Mucosa of descending colon (tissue), 3 donors: ENCODE measurements at regions not wholly inside any gene's neighbourhood (a gene's known extent, or its start where the extent isn't known, plus 50 kb on each side); places are given as distances from the start of the nearest gene placed in this dataset.

Experiments
- ATAC-seq: fragments of 200-7000 bp; cut with Tn5 transposase; one replicate; pipeline ENCODE4 v1.9.1; 2020; ENCODE audit warnings: mild to moderate bottlenecking, moderate library complexity
- DNase-seq, 3 donors: peaks; one replicate each; pipeline ENCODE4 v3.0.0-alpha.2; 2020
- H3K36me3 ChIP-seq: fragments of 200-600 bp; one replicate; pipeline ENCODE4 v1.8.0; 2021; ENCODE audit warnings: low read depth, mild to moderate bottlenecking
- H3K4me1 ChIP-seq: fragments of 200-600 bp; one replicate; pipeline ENCODE4 v1.8.0; 2021; ENCODE audit warnings: low read depth, mild to moderate bottlenecking
- H3K4me3 ChIP-seq: fragments of 200-600 bp; one replicate; pipeline ENCODE4 v1.8.0; 2021; ENCODE audit warnings: mild to moderate bottlenecking
- H3K9me3 ChIP-seq: fragments of 200-600 bp; one replicate; pipeline ENCODE4 v1.8.0; 2021; ENCODE audit warnings: mild to moderate bottlenecking
- intact Hi-C, 2 donors: fragments of 100-400 bp; cut with DNase I in 1 of 2; cut with micrococcal nuclease in 1 of 2; formaldehyde crosslinking; loops; one replicate each; pipeline versions ENCODE4 v1.11.0 to v1.11.1; 2022; cut with DNase I, micrococcal nuclease
- TF ChIP-seq, protein P1 (sequence below): fragments of 200-600 bp; IDR thresholded peaks from one replicate; pipeline ENCODE4 v1.8.0; 2022; ENCODE audit warnings: antibody characterized with exemption, mild to moderate bottlenecking
- donor health status: DM: no; HTN: no; CAD: no; lungs with moderate emphysema.
- donor health status: DM: no; HTN: no; CAD: no.
- donor health status: DM: no; HTN: yes; CAD: no.

DNA sequence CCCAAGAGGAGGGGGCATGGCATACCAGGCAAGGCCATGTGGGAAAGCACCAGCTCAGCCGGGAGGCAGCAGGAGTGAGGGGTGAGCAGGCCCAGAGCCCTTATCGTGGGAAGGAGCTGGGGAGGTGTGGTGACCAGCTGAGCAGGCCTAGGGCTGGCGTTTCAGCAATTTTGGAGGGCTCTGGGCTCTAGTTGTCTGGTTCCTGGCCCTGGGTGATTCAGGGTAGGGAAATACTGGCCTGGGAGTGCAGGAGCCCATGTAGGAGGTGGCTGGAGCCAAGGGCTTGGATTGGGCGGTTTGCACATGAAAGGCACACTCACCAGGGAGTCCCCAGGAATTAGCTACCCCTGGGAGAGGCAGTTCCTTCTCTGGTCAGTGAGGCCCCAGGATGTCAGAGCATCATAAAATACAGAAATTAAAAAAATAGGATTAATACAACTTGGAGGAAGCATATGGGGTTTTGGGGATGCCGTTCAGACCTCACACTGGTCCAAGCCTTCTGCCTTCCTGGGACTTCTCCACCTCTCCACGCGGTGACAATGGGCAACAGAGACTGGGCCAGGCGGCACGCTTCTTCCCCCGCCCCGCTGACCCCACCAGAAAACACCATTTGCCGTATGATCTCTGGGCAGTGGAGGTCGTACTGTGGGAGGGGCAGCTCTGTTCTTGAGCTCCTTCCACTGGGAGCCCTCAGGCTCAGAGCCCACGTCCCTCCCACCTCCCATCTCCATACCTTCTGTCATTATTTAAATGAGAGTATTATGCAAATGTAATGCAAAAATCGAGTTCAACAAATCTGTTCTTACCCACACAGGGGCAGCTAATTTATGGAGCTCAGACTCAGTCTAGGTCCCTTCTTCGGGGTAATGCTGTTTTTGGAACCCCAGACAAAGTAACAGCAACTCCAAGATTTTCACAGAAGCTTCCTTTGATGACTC lies 133.0 kb upstream of the FAM20C start:
- intact Hi-C loops: no loop called here
- H3K36me3 ChIP-seq: no peaks in the 10 kb centered on the region
- H3K4me1 ChIP-seq: no peaks in the 10 kb centered on the region
- no peak overlapping the region for H3K4me3 ChIP-seq
- TF ChIP-seq, protein P1, sequence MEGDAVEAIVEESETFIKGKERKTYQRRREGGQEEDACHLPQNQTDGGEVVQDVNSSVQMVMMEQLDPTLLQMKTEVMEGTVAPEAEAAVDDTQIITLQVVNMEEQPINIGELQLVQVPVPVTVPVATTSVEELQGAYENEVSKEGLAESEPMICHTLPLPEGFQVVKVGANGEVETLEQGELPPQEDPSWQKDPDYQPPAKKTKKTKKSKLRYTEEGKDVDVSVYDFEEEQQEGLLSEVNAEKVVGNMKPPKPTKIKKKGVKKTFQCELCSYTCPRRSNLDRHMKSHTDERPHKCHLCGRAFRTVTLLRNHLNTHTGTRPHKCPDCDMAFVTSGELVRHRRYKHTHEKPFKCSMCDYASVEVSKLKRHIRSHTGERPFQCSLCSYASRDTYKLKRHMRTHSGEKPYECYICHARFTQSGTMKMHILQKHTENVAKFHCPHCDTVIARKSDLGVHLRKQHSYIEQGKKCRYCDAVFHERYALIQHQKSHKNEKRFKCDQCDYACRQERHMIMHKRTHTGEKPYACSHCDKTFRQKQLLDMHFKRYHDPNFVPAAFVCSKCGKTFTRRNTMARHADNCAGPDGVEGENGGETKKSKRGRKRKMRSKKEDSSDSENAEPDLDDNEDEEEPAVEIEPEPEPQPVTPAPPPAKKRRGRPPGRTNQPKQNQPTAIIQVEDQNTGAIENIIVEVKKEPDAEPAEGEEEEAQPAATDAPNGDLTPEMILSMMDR: no peak
- H3K9me3 ChIP-seq: no peaks in the 10 kb centered on the region
- no peak for DNase-seq
- ATAC-seq: no peak

DNA sequence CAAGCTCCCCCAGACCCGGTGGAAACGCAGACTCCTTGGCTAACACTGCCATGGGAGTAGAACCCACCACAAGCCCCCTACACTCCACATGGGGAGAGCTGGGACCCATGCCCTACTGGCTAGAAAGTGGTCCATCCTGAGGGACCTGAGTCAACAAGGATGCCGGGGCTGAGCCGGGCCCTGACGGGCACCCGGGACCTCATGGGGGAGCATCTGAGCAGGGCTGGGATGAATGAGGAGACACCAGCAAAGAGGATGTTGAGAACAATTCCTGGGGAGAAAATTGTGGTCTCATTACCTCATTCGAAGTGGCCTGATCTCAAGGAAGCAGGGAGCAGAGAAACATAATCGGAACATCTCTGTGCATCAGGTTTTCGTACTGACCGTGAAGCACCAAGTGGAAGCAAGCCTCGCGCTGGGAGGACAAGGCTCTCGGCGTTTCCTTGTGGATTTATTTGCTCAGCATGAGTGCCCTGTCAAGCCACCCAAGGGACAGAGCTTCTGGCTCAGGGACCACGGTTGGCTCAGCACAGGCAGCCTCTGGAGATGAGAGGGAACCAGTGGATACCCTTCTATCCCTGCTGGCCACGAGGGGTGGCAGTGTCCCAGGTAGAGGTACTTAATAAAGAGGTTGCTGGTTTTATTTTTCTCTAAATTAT lies 132.2 kb upstream of the FAM20C start:
- ATAC-seq (no peak), DNase-seq (no peak)
- Histone ChIP-seq H3K4me3 (no peak overlapping the region), H3K36me3 (no peaks in the 10 kb centered on the region), H3K9me3 (no peaks in the 10 kb centered on the region), H3K4me1 (no peaks in the 10 kb centered on the region)
- TF ChIP-seq, protein P1: no peak
- intact Hi-C loops: no loop called here

DNA sequence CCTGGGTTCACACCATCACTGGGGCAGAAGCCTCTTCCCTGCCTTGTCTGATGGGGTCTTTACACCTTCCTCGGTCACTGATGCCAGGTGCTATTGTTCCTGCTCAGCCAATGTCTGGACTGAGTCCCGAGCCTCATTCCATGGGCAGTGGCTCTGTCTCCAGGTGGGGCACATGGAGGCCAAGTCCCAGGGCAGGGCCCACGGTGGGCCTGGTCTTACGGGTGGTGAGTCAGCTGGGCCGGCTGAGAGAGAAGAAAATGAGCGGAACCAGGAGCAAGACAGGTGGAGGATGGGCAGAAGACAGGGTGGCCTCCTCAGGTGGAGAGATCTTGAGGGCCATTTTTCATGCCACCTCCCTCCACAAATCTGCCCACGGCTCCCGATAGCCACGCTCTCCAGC lies 131.7 kb upstream of the FAM20C start:
- Histone ChIP-seq H3K4me1 (no peaks in the 10 kb centered on the region), H3K4me3 (no peak overlapping the region), H3K9me3 (no peaks in the 10 kb centered on the region), H3K36me3 (no peaks in the 10 kb centered on the region)
- TF ChIP-seq, protein P1: no peak
- ATAC-seq (no peak), DNase-seq (no peak)
- intact Hi-C loops: no loop called here

DNA sequence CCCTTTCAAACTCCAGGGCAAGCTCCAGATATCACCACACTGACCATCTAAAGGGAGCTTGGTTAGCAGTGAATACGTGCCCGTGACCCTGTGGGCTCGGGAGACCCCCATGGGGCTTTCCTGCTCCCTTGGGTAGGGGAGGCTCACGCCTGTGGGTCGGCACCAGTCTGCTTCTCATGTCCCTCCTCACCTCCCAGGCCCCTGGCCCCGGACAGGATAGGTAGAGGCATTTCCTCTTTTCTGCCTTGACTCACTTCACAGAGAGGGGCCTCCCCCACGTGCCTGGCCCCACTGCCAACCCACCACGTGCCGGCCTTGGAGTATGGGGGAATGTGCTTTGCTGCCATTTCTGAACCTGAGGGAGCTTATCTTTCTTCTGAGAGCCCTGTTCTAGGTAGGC lies 131.3 kb upstream of the FAM20C start:
- no peaks in the 10 kb centered on the region for H3K9me3 ChIP-seq
- TF ChIP-seq, protein P1: no peak
- H3K4me3 ChIP-seq: no peak overlapping the region
- DNase-seq (no peak), ATAC-seq (no peak)
- H3K36me3 ChIP-seq: no peaks in the 10 kb centered on the region
- intact Hi-C loops: no loop called here
- H3K4me1 ChIP-seq: no peaks in the 10 kb centered on the region

DNA sequence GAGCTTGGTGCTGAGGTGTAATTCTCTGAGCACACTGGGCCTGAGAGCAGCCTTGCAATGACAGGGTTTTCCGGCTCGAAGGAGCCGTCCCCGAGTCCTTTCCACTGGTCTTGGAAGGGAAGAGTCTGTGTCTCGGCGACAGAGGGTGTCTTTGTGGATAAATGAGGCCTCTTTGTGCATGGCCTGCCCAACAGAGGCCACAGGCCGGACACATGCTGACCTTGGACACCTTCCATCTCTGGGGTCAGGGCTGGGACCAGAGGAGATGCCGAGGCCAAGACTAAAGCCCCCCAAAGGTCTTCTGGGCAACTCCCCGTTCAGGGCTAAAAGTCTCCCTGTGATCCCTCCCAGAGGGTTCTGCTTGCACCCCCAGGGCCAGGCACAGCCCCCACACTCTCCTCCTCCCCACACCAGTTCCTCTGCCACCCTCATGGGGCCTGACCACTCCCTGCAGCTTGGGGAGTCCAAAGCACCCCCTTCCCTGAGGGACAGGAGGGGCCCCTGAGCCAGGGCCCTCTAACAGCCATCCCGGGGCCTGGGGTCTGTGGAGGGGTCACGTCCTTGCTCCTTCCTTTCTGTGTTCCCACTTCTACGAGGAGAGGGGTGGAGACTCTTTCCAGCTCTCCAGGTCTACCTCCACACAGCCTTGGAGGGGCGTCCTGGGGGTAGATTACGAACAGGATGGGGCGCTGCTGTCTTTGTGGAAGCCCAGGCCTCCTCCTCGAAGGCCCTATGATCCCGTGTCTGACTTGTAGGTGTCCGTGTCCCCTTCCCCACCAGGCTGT lies 130.6 kb upstream of the FAM20C start:
- intact Hi-C loops: no loop called here
- DNase-seq: no peak
- TF ChIP-seq, protein P1: no peak
- Histone ChIP-seq H3K9me3 (no peaks in the 10 kb centered on the region), H3K4me1 (no peaks in the 10 kb centered on the region), H3K4me3 (no peak overlapping the region), H3K36me3 (no peaks in the 10 kb centered on the region)
- ATAC-seq: no peak
